Thyroid gland (tissue), 4 donors: ENCODE measurements at regions not wholly inside any gene's neighbourhood (a gene's known extent, or its start where the extent isn't known, plus 50 kb on each side); places are given as distances from the start of the nearest gene placed in this dataset.

Source experiments
- POLR2A ChIP-seq, 2 donors: fragments of 450-650 bp; IDR thresholded peaks; one replicate each; pipeline ENCODE4 v1.6.1; 2017; ENCODE audit warnings: antibody characterized with exemption in 2 of 2, mild to moderate bottlenecking in 2 of 2, moderate library complexity in 1 of 2
- TF ChIP-seq, protein P1 (sequence below), 6 experiments: fragments of 200-600 bp in 3 of 6; fragments of 450-650 bp in 3 of 6; sonication (generic) in 3 of 6; IDR thresholded peaks; one replicate each; pipeline ENCODE4 v1.5.1; 2016 to 2019; ENCODE audit warnings: antibody characterized with exemption in 6 of 6, mild to moderate bottlenecking in 2 of 6, inconsistent platforms in 1 of 6, moderate library complexity in 1 of 6

GRCh38 chr7:119350334-119350733 lies 922.6 kb upstream of the KCND2 start:
- TF ChIP-seq, protein P1, sequence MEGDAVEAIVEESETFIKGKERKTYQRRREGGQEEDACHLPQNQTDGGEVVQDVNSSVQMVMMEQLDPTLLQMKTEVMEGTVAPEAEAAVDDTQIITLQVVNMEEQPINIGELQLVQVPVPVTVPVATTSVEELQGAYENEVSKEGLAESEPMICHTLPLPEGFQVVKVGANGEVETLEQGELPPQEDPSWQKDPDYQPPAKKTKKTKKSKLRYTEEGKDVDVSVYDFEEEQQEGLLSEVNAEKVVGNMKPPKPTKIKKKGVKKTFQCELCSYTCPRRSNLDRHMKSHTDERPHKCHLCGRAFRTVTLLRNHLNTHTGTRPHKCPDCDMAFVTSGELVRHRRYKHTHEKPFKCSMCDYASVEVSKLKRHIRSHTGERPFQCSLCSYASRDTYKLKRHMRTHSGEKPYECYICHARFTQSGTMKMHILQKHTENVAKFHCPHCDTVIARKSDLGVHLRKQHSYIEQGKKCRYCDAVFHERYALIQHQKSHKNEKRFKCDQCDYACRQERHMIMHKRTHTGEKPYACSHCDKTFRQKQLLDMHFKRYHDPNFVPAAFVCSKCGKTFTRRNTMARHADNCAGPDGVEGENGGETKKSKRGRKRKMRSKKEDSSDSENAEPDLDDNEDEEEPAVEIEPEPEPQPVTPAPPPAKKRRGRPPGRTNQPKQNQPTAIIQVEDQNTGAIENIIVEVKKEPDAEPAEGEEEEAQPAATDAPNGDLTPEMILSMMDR (IDR thresholded peaks at IDR 0.05), result no peak
- TF ChIP-seq POLR2A (IDR thresholded peaks at IDR 0.05), result no peak
